HG03108 (cell line): ENCODE measurements at regions not wholly inside any gene's neighbourhood (a gene's known extent, or its start where the extent isn't known, plus 50 kb on each side); places are given as distances from the start of the nearest gene placed in this dataset.
"Not testable (repeated sequence)": the region's sequence is repeated elsewhere in the genome, so short reads cannot be mapped to it uniquely, and the experiment has no call there.

Experiments
- ATAC-seq: cut with Tn5 transposase; IDR thresholded peaks from one replicate; pipeline ENCODE4 v1.9.1; 2021; ENCODE audit warnings: moderate library complexity; ENCODE audit not compliant: unreplicated experiment

DNA sequence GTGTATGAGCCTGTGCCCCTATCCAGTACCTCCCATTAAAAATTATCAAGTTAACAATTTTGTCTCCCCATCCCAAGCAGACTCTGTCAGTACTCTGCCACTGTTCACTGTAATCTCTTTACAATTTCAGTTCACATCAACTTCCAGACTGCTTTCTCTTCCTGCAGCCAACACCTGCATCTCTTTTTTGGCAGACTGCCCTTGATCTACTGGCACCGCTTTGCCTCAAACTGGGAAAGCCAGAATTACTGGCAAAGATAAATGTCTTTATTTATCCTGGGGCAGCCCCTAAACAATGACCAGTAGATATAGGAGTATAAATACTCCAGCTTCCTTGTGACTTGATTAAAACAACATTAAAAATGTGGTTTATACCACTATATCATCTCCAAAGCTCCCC, 494.1 kb downstream of the ZNF385D start:
- ATAC-seq: no peak

DNA sequence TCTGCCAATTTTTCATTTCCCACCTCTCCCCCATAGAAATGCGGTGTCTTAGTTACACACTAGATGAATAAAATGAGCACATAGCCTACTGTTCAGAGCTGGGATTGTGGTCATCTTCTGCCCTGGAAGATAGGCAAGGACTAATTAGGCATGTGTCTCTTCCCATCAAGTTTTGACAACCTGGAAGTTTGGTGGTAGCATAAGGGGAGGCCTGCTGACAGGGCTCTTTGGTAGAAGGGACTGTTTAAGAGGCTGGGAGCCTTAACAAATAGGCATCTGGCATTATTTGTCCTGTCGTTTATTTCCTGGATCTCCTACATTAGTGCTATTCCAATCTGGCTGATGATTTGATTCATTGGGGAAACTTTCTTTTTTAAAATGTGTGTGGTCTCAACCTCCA, 512.3 kb downstream of the ZNF385D start:
- ATAC-seq: no peak

DNA sequence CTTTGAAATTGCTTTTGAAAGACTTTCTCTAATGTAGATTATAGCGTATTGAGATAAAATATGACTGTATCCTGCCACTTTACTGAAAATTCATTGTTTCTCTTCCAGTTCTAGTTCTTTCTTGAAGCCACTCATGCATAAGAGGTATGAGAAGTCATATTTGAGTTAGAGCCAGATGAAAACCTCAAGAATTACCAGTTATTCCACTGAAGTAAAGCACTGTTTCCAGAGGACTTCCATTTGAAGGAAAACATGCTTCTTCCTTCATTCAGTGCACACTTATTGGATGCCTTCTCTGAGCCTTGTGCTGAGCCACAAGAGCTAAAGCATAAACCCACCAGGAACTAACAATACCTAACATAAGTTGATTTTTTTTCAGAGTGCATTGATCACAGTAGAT, 513.4 kb downstream of the ZNF385D start:
- no peak for ATAC-seq

- no peak for ATAC-seq
Observed at GRCh38 chr3:21235491-21235890, 515.5 kb downstream of the ZNF385D start.

DNA sequence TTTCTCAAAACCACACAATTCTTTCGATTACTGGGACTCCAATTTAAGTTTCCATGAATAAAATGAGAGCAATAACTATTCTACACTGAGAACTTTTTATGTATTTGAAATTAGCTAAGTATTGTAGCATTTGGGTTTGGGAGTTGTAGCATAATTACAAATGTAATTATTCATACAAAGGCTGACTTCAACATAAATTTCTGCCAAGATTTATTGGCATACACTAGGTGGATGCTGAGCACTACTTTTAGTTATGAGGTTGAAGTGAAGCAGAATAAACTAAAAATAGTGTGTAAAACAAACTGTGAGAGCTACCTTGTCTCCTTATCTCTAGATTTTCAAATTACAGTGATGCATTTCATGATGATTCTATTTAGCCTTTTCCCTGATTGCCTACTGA, 516.1 kb downstream of the ZNF385D start:
- ATAC-seq: no peak

GRCh38 chr3:21229426-21230135, 521.4 kb downstream of the ZNF385D start:
- no peak for ATAC-seq

DNA sequence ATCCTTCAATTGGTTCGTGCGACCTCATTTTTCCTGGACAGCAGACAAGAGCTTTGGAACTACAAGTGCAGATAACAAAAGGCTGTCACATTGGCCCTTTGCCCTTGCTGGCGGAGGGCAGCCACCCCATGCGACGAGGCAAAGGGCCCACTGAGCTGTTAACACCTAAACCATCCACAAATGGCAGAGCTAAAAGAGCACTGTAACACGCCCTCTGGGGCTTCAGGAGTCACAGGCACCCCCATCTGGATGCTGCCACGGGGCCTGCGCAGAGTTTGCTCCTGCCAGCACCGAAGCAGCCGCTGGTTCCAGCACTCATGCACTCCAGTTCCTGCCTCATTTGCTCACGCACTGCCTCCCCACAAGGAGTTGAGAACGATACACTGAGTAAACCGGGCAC, 524.9 kb downstream of the ZNF385D start:
- ATAC-seq: no peak

DNA sequence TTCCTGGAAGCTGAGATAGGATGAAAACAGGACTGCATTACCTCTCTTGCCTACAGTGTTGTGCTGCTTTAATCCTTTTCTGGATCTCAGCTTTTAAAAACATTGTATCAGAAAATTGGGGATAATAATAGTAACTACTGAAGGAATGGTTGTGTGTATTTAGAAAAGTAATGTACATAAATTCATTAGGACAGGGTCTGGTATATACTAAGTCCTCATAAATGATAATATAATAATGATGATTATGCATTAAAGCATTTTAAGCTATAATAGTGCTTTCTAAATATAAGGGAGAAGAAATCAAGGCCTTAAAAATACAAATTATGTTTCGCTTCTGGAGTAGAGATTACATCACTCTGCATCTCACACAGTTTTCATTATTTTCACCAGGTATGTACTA, 530.1 kb downstream of the ZNF385D start:
- ATAC-seq: no peak

- no peak for ATAC-seq
Observed at GRCh38 chr3:21216598-21216997, 534.4 kb downstream of the ZNF385D start.

DNA sequence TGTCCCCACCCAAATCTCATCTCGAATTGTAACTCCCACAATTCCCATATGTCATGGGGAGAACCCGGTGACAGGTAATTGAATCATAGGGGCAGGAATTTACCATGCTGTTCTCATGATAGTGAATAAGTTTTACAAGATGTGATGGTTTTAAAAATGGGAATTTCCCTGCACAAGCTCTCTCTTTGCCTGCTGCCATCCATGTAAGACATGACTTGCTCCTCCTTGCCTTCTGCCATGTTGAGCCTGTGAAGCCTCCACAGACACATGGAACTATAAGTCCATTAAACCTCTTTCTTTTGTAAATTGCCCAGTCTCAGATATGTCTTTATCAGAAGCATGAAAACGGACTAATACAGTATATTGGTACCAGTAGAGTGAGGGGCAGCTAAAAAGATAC, 546.9 kb downstream of the ZNF385D start:
- ATAC-seq: not testable (repeated sequence)

GRCh38 chr3:21195203-21195602, 555.8 kb downstream of the ZNF385D start:
- no peak for ATAC-seq

DNA sequence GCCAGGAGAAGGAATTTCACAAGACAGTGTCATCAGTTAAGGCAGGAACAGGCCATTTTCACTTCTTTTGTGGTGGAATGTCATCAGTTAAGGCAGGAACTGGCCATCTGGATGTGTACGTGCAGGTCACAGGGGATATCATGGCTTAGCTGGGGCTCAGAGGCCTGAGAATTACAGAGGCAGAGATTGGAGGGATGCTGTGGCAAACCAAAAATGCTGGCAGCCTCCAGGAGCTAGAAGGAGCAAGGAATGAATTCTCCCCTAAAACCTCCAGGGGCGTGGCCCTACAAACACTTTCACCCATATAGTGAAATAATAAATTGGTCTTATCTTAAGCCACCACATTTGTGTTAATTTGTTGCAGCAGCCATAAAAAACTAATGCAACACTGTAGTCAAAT, 557.0 kb downstream of the ZNF385D start:
- ATAC-seq: not testable (repeated sequence)

- ATAC-seq: no peak
Observed at GRCh38 chr3:21188459-21188858, 562.6 kb downstream of the ZNF385D start.

DNA sequence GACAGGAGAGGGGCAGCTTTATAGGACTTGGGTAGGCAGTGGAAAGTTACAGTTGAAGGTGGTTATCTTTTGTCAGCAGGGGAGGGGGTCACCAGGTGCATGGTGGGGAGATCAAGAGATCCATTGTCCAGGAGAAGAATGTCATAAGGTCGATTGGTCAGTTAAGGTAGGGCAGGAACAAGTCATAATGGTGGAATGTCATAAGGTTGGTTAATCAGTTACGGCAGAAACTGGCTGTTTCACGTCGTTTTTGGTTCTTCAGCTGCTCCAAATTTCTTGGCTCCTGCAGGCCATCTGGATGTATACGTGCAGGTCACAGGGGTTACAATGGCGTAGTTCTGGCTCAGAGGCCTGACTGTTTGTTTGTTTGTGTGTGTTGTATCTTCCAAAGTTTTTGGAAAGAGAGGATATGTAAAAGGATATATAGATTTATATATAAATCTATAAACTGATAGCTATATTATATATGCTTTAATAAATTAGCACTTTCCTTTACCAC, 565.1 kb downstream of the ZNF385D start:
- no peak for ATAC-seq

- ATAC-seq: no peak
Observed at GRCh38 chr3:21174461-21174860, 576.5 kb downstream of the ZNF385D start.

GRCh38 chr3:21170964-21171363, 580.0 kb downstream of the ZNF385D start:
- ATAC-seq: no peak

GRCh38 chr3:21169948-21170347, 581.1 kb downstream of the ZNF385D start:
- no peak for ATAC-seq

DNA sequence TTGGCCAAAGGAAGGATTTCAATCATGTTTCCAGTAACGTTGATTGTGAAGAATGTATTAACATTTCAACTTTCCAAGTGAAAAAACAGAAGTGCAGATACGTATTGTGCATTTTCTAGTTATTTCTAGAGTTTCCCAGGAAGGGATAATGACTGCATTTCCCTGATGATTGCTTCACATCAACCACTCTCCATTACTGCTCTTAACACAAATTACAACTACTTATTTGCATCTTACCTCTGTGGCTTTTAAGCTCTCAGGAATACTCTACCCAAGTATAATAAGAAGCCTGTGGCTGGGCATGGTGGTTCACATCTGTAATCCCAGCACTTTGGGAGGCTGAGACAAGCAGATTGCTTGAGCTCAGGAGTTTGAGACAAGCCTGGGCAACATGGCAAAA, 582.5 kb downstream of the ZNF385D start:
- ATAC-seq: no peak

- no peak for ATAC-seq
Observed at GRCh38 chr3:21163956-21164355, 587.1 kb downstream of the ZNF385D start.

- ATAC-seq: no peak
Observed at GRCh38 chr3:21159543-21159906, 591.5 kb downstream of the ZNF385D start.

DNA sequence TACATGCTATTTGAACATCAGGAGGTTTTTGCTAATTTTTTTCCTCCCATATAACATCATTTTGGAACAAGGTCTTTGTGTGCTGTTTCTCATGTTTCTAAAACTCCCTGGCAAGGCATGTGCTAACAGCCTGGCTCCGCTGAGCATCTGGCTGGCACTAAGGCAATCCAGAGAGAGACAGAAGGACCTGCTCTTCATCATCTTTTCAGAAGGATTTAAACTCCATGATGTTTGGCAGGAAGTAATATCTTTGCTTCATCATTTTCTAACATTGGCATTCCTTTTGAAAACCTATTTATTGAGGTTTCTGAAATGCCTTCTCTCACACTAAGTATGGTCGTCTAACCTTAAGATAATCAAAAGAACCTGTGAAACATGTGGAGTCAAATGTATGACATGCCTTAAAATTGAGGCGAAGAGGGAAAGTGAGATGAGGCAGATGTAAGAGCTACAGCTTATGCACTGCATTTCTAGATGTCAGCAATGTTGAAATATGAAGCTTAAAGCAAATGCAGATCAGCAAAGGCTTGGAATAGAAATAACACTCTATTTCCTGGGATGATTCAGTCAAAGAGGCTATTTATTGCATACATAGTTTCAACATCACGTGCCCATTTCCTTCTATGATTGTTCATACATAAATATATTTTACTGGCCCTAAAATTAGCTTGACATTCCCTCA, 592.0 kb downstream of the ZNF385D start:
- ATAC-seq: no peak

- no peak for ATAC-seq
Observed at GRCh38 chr3:21154911-21155310, 596.1 kb downstream of the ZNF385D start.

DNA sequence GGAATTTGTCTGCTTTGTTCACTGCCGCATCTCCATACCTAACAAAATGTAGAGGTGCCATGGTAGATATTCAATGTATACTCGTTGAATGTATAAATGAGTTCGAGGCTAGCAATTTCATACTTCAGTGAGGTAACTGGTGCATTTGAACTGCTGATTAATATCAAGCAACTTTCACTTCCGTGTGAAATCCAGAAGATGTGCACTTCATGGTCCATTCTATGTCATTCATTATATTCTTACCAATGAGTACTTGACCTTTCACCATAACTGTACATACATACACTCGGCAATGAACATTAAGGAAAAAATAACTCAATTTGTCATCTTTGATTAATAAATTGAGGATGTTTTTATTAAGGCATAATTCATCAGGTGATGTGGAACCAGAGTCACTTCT, 598.5 kb downstream of the ZNF385D start:
- no peak for ATAC-seq
